A549 (cell line): ENCODE measurements at regions not wholly inside any gene's neighbourhood (a gene's known extent, or its start where the extent isn't known, plus 50 kb on each side); places are given as distances from the start of the nearest gene placed in this dataset.

ENCODE experiments used
- CHD2 ChIP-seq: fragments of 150-350 bp; IDR thresholded peaks from 2 replicates; pipeline ENCODE4 v1.6.1; 2014; ENCODE audit warnings: low read length; ENCODE audit not compliant: partially characterized antibody
- TF ChIP-seq, protein P1 (sequence below): IDR thresholded peaks from 2 replicates; pipeline ENCODE4 v1.6.1; 2012

DNA sequence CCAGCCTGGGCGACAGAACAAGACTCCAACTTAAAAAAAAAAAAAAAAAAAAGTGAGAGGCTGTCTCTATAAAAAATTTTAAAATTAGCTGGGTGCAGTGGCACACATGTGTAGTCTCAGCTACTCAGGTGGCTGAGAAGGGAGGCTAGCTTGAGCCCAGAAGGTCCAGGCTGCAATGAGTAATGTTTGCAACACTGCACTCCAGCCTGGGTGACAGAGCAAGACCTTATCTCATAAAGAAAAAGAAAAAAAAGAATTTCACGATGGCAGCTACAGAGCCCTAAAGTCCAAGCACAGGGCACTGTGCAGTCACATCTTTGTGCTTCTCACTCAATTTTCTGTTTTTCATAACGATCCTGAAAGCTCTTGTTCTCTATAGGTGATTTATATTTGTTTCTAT, 209.5 kb upstream of the KCTD7 start:
- TF ChIP-seq, protein P1, sequence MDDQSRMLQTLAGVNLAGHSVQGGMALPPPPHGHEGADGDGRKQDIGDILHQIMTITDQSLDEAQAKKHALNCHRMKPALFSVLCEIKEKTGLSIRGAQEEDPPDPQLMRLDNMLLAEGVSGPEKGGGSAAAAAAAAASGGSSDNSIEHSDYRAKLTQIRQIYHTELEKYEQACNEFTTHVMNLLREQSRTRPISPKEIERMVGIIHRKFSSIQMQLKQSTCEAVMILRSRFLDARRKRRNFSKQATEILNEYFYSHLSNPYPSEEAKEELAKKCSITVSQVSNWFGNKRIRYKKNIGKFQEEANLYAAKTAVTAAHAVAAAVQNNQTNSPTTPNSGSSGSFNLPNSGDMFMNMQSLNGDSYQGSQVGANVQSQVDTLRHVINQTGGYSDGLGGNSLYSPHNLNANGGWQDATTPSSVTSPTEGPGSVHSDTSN = no peak
- TF ChIP-seq CHD2 = no peak
